Activated CD4-positive, alpha-beta memory T cell treated with anti-CD3 and anti-CD28 coated beads, Interleukin-2, amount 10 ng/mL, durations not matched to agents 7 days and 5 days (primary cell): ENCODE measurements at regions not wholly inside any gene's neighbourhood (a gene's known extent, or its start where the extent isn't known, plus 50 kb on each side); places are given as distances from the start of the nearest gene placed in this dataset.

Experiments used
- CTCF ChIA-PET: fragments of 350-600 bp; sonication (Branson Sonifier 250); formaldehyde crosslinking; loops from one replicate; lab custom pipeline; 2021; ENCODE audit warnings: antibody characterized with exemption, inconsistent platforms; lab: Charles Lee
- POLR2A ChIA-PET: fragments of 350-600 bp; sonication (Branson Sonifier 250); formaldehyde crosslinking; loops from one replicate; lab custom pipeline; 2021; ENCODE audit warnings: antibody characterized with exemption; lab: Charles Lee
- DNase-seq: peaks from one replicate; pipeline ENCODE4 v3.0.0-alpha.2; 2020
- H3K27ac Mint-ChIP-seq: one replicate; pipeline ENCODE4 v1.8.0; 2021; ENCODE audit warnings: mild to moderate bottlenecking, mixed read lengths
- H3K27me3 Mint-ChIP-seq: one replicate; pipeline ENCODE4 v1.8.0; 2021; ENCODE audit warnings: mixed read lengths
- H3K36me3 Mint-ChIP-seq: one replicate; pipeline ENCODE4 v1.8.0; 2021; ENCODE audit warnings: low read depth, mixed read lengths
- H3K4me1 Mint-ChIP-seq: one replicate; pipeline ENCODE4 v1.8.0; 2021; ENCODE audit warnings: mixed read lengths
- H3K4me3 Mint-ChIP-seq: one replicate; pipeline ENCODE4 v1.8.0; 2021; ENCODE audit warnings: mild to moderate bottlenecking, mixed read lengths
- H3K9me3 Mint-ChIP-seq: one replicate; pipeline ENCODE4 v1.8.0; 2021; ENCODE audit warnings: mixed read lengths

DNA sequence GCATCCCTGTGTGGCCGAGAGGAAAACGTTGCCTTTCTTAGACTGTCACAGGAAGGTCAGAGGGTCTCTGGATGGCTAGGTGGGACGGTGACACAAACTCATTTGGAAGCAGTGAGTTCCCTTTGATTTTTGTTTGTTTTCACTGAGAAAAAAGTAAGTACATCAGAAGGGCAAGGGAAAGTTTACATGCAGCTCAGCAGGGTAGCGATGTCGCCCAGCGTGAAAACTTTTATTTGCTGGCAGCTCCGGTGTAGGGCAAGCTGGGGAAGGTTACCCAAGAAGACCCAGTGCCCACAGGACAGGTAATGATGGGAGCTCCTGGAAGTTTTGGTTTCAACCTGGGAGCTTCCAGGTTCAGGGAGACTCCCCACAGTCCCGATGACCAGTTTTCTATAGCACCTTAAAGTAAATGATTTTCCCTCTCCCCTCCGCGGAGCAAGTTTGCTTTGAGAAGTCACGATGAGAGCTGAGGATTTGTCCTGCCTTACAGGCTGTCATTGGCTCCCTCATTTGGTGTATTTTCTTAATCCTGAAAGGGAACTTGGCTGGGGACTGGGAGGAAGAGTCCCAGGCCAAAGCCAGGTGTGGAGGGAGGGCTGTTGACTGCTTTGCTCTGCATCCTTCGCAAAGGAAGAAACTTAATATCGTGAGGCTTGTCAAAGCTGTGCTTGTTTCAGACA lies 64.7 kb upstream of the ESRRB start:
- Mint-ChIP-seq H3K27ac (no peak overlapping the region), H3K36me3 (no peaks in the 10 kb centered on the region), H3K4me1 (no peaks in the 10 kb centered on the region), H3K4me3 (no peak overlapping the region), H3K9me3 (no peaks in the 10 kb centered on the region), H3K27me3 (peaks cover 57% of the 10 kb centered on the region)
- DNase-seq: no peak
- ChIA-PET POLR2A (no interaction called here), CTCF (no interaction called here)

GRCh38 chr14:76312821-76313220 lies 63.1 kb upstream of the ESRRB start:
- no peak overlapping the region for H3K27ac Mint-ChIP-seq
- no peak for DNase-seq
- CTCF ChIA-PET: no interaction called here
- H3K9me3 Mint-ChIP-seq: no peaks in the 10 kb centered on the region
- peaks cover 55% of the 10 kb centered on the region for H3K27me3 Mint-ChIP-seq
- no peaks in the 10 kb centered on the region for H3K36me3 Mint-ChIP-seq
- H3K4me3 Mint-ChIP-seq: no peak overlapping the region
- POLR2A ChIA-PET: no interaction called here
- H3K4me1 Mint-ChIP-seq: no peaks in the 10 kb centered on the region

DNA sequence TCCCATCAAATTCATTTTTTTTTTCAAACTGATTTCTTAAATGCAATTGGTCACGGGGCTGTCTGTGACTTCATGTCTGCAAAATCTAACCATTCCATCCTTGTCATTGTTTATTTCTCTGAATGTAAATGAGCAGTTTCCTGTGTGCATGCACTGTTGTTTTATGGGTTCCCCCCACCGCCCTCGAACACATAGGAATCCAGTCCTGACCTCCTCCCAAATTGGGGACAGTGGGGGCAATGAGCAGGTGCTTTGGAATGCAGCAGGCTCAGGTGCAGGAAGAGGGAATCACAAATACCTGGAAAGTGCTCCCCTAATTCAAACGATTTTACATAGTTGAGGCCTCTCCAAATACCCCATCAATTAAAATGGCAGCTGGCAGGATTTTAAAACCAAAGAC lies 62.6 kb upstream of the ESRRB start:
- Mint-ChIP-seq H3K9me3 (no peaks in the 10 kb centered on the region), H3K27ac (no peak overlapping the region), H3K4me3 (no peak overlapping the region), H3K4me1 (no peaks in the 10 kb centered on the region), H3K36me3 (no peaks in the 10 kb centered on the region), H3K27me3 (peaks cover 50% of the 10 kb centered on the region)
- ChIA-PET POLR2A (no interaction called here), CTCF (no interaction called here)
- no peak for DNase-seq

- POLR2A ChIA-PET: no interaction called here
- H3K27ac Mint-ChIP-seq: no peak overlapping the region
- H3K36me3 Mint-ChIP-seq: no peaks in the 10 kb centered on the region
- no peak for DNase-seq
- H3K27me3 Mint-ChIP-seq: peaks cover 47% of the 10 kb centered on the region
- no peaks in the 10 kb centered on the region for H3K4me1 Mint-ChIP-seq
- no peaks in the 10 kb centered on the region for H3K9me3 Mint-ChIP-seq
- H3K4me3 Mint-ChIP-seq: no peak overlapping the region
- CTCF ChIA-PET: no interaction called here
Measured at GRCh38 chr14:76313852-76314251, 62.1 kb upstream of the ESRRB start.

- H3K9me3 Mint-ChIP-seq: no peaks in the 10 kb centered on the region
- H3K27me3 Mint-ChIP-seq: peaks cover 42% of the 10 kb centered on the region
- H3K36me3 Mint-ChIP-seq: no peaks in the 10 kb centered on the region
- DNase-seq: no peak
- no peak overlapping the region for H3K4me3 Mint-ChIP-seq
- CTCF ChIA-PET: no interaction called here
- POLR2A ChIA-PET: no interaction called here
- H3K4me1 Mint-ChIP-seq: no peaks in the 10 kb centered on the region
- no peak overlapping the region for H3K27ac Mint-ChIP-seq
Measured at GRCh38 chr14:76314521-76315034, 61.4 kb upstream of the ESRRB start.

- H3K36me3 Mint-ChIP-seq: no peaks in the 10 kb centered on the region
- H3K27me3 Mint-ChIP-seq: peaks cover 13% of the 10 kb centered on the region
- H3K4me3 Mint-ChIP-seq: no peak overlapping the region
- H3K9me3 Mint-ChIP-seq: no peaks in the 10 kb centered on the region
- ChIA-PET CTCF (no interaction called here), POLR2A (no interaction called here)
- peak; percentile 21 for DNase-seq
- H3K4me1 Mint-ChIP-seq: peaks cover 2% of the 10 kb centered on the region
- H3K27ac Mint-ChIP-seq: no peak overlapping the region
Measured at GRCh38 chr14:76320486-76320885, 55.5 kb upstream of the ESRRB start.

DNA sequence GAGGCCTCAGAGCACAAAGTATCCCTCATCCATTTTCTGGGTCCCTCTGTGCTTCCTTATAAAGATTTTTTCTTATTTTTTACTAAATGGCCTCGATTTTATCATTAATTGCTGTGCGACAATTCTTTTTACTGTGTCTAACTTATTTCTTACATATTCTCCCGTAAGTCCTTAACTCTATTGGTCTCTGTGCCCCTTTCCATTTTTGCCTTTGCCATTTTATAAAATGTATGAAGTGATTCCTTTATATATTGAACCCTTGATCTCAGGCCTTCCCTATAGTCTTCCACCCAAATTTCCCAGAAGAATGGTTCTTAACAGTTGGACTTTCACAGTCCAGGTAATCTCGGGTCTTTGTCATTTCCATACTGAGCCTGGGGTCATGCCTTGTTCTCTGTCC lies 55.0 kb upstream of the ESRRB start:
- no peak for DNase-seq
- Mint-ChIP-seq H3K36me3 (no peaks in the 10 kb centered on the region), H3K27ac (no peak overlapping the region), H3K4me1 (peaks cover 2% of the 10 kb centered on the region), H3K27me3 (peaks cover 16% of the 10 kb centered on the region), H3K4me3 (no peak overlapping the region), H3K9me3 (no peaks in the 10 kb centered on the region)
- CTCF ChIA-PET: no interaction called here
- POLR2A ChIA-PET: no interaction called here

DNA sequence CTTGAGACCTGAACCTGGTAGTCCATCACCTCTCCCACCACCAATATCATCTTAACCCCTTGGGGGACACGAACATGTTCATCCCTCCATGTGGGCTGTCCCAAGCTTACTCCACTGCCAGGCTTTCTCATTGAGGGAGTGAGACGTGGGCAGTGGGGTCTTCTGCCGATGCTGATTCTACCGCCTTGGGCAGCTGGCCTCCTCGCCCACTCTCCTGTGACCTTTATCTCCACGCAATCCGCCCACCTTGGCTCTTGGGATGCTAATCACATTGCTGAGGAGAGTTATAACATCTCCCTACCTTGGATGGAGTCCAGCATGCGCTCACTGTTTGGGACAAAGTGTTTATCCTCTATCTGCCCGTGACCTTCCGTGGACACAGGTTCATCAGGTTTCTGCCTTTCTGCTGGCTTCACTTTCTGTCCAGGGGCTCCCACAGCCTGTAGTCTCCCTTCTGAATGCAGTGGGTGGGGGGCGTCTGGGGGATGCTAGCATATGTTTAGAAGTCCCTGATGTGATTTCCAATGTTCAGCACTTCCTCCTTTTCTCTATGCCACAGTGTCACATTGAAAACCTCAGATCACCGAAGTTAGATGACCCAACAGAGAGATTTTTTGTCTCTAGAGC lies 53.2 kb upstream of the ESRRB start:
- DNase-seq: no peak
- H3K4me3 Mint-ChIP-seq: no peak overlapping the region
- no peaks in the 10 kb centered on the region for H3K36me3 Mint-ChIP-seq
- CTCF ChIA-PET: no interaction called here
- no peaks in the 10 kb centered on the region for H3K9me3 Mint-ChIP-seq
- H3K4me1 Mint-ChIP-seq: peaks cover 2% of the 10 kb centered on the region
- no peak overlapping the region for H3K27ac Mint-ChIP-seq
- POLR2A ChIA-PET: no interaction called here
- peaks cover 15% of the 10 kb centered on the region for H3K27me3 Mint-ChIP-seq

DNA sequence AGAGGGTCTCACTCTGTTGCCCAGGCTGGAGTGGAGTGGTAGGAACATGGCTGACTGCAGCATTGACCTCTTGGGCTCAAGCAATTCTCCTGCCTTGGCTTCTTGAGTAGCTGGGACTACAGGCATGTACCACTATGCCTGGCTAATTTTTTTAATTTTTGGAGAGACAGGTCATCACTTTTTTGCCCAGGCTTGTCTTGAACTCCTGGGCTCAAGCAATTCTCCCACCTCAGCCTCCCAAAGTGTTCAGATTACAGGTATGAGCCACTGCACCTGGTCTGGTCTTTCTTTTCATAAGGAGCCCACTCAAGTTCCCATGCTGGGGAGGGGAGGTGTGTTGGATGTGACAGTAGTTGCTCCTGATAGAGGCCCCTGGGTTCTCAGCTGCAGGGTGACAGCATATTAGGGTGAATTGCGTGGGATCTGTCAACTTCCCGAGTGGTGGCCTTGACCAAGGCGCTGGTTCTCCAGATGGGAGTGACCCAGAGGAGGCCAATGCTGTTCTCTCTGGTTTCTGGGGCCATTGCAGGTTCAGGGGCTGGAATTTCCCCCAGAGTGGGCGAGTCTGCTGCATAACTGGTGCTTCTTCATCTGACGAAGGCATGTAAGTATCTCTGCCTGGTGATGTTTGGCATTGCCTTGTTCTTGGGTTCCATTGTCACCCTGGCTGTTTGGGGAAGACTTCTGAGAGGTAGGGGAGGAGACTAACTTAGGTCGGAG lies 52.4 kb upstream of the ESRRB start:
- H3K4me3 Mint-ChIP-seq: no peak overlapping the region
- CTCF ChIA-PET: no interaction called here
- DNase-seq: no peak
- POLR2A ChIA-PET: no interaction called here
- no peaks in the 10 kb centered on the region for H3K9me3 Mint-ChIP-seq
- no peaks in the 10 kb centered on the region for H3K36me3 Mint-ChIP-seq
- peaks cover 21% of the 10 kb centered on the region for H3K27me3 Mint-ChIP-seq
- no peak overlapping the region for H3K27ac Mint-ChIP-seq
- peaks cover 2% of the 10 kb centered on the region for H3K4me1 Mint-ChIP-seq

- no peak overlapping the region for H3K27ac Mint-ChIP-seq
- H3K27me3 Mint-ChIP-seq: peaks cover 27% of the 10 kb centered on the region
- ChIA-PET CTCF (no interaction called here), POLR2A (no interaction called here)
- no peak overlapping the region for H3K4me3 Mint-ChIP-seq
- no peak for DNase-seq
- no peaks in the 10 kb centered on the region for H3K9me3 Mint-ChIP-seq
- H3K36me3 Mint-ChIP-seq: no peaks in the 10 kb centered on the region
- H3K4me1 Mint-ChIP-seq: peaks cover 2% of the 10 kb centered on the region
Measured at GRCh38 chr14:76324133-76324532, 51.8 kb upstream of the ESRRB start.
